ENCODE measurements at regions not wholly inside any gene's neighbourhood (a gene's known extent, or its start where the extent isn't known, plus 50 kb on each side); places are given as distances from the start of the nearest gene placed in this dataset.
A peak's percentile ranks its signal among the peaks of the same experiment; 100 is the strongest.
"Not testable (repeated sequence)": the region's sequence is repeated elsewhere in the genome, so short reads cannot be mapped to it uniquely, and the experiment has no call there.

- no peak for DNase-seq
These were observed 79.0 kb upstream of the LYZL1 start for GRCh38 chr10:29209830-29210229.

GRCh38 chr10:29210266-29210868, 78.5 kb upstream of the LYZL1 start:
- DNase-seq: no peak

- no peak for DNase-seq
These were observed 76.3 kb upstream of the LYZL1 start for GRCh38 chr10:29212597-29212996.

DNA sequence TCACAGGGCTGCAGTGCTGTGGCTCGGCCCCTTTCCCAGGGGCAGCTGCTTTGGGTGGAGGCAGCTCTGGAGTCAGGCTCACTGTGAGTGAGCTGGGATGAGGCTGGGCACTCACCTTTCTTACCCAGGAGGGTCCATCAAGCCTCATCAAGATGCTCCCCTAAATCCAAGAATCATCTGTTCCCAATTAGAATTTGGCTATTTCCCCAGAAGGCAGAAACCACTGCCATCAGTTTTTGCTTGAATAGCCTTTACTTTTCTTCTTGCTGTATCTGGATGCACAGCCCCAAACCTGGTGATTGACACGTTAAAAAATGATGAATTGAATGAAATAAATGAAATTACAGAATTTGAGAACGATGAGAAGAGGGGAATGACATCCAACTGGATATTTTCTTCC, 74.3 kb upstream of the LYZL1 start:
- peak; percentile 16 for DNase-seq

- DNase-seq: no peak
These were observed 71.6 kb upstream of the LYZL1 start for GRCh38 chr10:29217292-29217738.

GRCh38 chr10:29223326-29223725, 65.5 kb upstream of the LYZL1 start:
- peak; percentile 43 for DNase-seq

GRCh38 chr10:29224631-29225030, 64.2 kb upstream of the LYZL1 start:
- no peak for DNase-seq

DNA sequence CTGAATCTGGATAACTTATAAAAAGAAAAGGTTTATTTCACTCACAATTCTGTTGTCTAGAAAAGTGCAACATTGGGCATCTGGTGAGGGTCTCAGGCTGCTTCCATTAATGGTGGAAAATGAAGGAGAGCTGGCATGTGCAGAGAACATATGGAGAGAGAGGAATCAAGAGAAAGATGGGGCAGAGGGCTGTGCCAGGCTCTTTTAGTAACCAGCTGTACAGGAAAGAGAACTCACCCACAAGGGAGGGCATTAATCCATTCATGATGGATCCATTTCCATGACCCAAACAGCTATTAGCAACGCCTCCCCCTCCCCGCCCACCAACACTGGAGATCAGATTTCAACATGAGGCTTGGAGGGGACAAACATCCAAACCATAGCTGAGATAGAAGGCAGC, 61.7 kb upstream of the LYZL1 start:
- no peak for DNase-seq

GRCh38 chr10:29228562-29228961, 60.3 kb upstream of the LYZL1 start:
- no peak for DNase-seq

DNA sequence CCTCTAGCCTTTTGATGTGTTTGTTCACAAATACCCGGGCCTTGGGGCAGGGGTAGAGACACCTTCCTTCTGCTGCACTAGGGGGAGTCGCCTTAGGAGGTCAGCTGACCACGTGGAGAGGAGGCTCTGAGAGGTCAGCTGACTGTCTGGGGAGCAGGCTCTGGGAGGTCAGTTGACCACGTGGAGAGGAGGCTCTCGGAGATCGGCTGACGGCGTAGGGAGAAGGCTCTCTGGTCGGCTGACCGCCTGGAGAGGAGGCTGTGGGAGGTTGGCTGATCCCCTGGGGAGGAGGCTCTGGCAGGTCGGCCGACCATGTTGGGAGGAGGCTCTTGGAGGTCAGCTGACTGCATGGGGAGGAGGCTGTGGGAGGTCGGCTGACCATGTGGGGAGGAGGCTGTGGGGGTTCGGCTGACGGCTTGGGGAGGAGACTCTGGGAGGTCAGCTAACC, 59.6 kb upstream of the LYZL1 start:
- DNase-seq: no peak

DNA sequence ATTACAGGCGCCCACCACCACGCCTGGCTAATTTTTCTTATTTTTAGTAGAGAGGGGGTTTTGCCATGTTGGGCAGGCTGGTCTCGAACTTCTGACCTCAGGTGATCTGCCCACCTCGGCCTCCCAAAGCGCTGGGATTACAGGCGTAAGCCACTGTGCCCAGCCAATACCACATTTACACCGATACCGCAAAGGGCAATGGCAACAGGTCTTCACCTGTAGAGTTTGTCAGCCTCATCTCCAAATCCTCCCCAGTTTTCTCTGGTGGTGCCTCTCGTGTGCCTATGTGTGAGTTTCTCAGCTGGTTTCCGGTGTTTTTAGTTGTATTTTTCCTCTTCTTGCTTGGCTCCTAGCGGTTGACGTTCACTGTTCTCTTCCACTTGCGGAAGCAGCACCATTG, 52.0 kb upstream of the LYZL1 start:
- DNase-seq: not testable (repeated sequence)

- no peak for DNase-seq
These were observed 51.1 kb upstream of the LYZL1 start for GRCh38 chr10:29237786-29238185.

GRCh38 chr10:29238523-29239135, 50.2 kb upstream of the LYZL1 start:
- DNase-seq: no peak

All from muscle of arm (tissue), 1 donor.